Neural cell (in vitro differentiated cells): ENCODE measurements at regions not wholly inside any gene's neighbourhood (a gene's known extent, or its start where the extent isn't known, plus 50 kb on each side); places are given as distances from the start of the nearest gene placed in this dataset.

ENCODE experiments used
- H2AFZ ChIP-seq: fragments of 200-600, 300-800 bp; sonication (generic), shearing (Covaris generic); 2 replicates; pipeline ENCODE4 v1.6.0; 2014; ENCODE audit warnings: low read depth, mild to moderate bottlenecking, antibody characterized with exemption, low read length, moderate library complexity
- H3F3A ChIP-seq: fragments of 200-600 bp; shearing (Covaris generic); 2 replicates; pipeline ENCODE4 v1.6.1; 2016; ENCODE audit warnings: mild to moderate bottlenecking, moderate library complexity, mixed read lengths, antibody characterized with exemption, low read length; ENCODE audit not compliant: insufficient read depth, poor library complexity, severe bottlenecking
- H3K27ac ChIP-seq: fragments of 200-600, 300-800 bp; sonication (generic), shearing (Covaris generic); 2 replicates; pipeline ENCODE4 v1.5.1; 2014; ENCODE audit warnings: mild to moderate bottlenecking, low read length, moderate library complexity
- H3K27me3 ChIP-seq: fragments of 300-800, 200-600 bp; sonication (generic), shearing (Covaris generic); 2 replicates; pipeline ENCODE4 v1.6.0; 2014; ENCODE audit warnings: mild to moderate bottlenecking, low read depth, low read length, moderate library complexity; ENCODE audit not compliant: insufficient read depth
- H3K36me3 ChIP-seq: fragments of 300-800, 200-600 bp; sonication (generic), shearing (Covaris generic); 2 replicates; pipeline ENCODE4 v1.5.1; 2014; ENCODE audit warnings: mild to moderate bottlenecking, antibody characterized with exemption, low read length, moderate library complexity; ENCODE audit not compliant: insufficient read depth
- H3K4me2 ChIP-seq: fragments of 300-800, 200-600 bp; sonication (generic), shearing (Covaris generic); 2 replicates; pipeline ENCODE4 v1.6.0; 2014; ENCODE audit warnings: mild to moderate bottlenecking, low read length
- H3K4me3 ChIP-seq: fragments of 300-800, 200-600 bp; sonication (generic), shearing (Covaris generic); 2 replicates; pipeline ENCODE4 v1.5.1; 2014; ENCODE audit warnings: mild to moderate bottlenecking, low read length, moderate library complexity
- H3K79me2 ChIP-seq: fragments of 200-600 bp; shearing (Covaris generic); replicated peaks from 2 replicates; pipeline ENCODE4 v1.6.0; 2014; ENCODE audit warnings: mild to moderate bottlenecking, low read length, moderate library complexity; ENCODE audit not compliant: insufficient read depth
- H3K9ac ChIP-seq: fragments of 300-800, 200-600 bp; sonication (generic), shearing (Covaris generic); 2 replicates; pipeline ENCODE4 v1.6.1; 2016; ENCODE audit warnings: mild to moderate bottlenecking, low read length, mixed read lengths
- H3K9me2 ChIP-seq: fragments of 200-600 bp; shearing (Covaris generic); 2 replicates; pipeline ENCODE4 v1.6.1; 2016; ENCODE audit warnings: mild to moderate bottlenecking, low read length, mixed read lengths; ENCODE audit not compliant: insufficient read depth
- H3K9me3 ChIP-seq: fragments of 200-600, 300-800 bp; sonication (generic), shearing (Covaris generic); 2 replicates; pipeline ENCODE4 v1.6.1; 2016; ENCODE audit warnings: mild to moderate bottlenecking, mixed run types, low read length, moderate library complexity, mixed read lengths
- H4K20me1 ChIP-seq: fragments of 200-600 bp; shearing (Covaris generic); 2 replicates; pipeline ENCODE4 v1.6.1; 2016; ENCODE audit warnings: mild to moderate bottlenecking, mixed run types; ENCODE audit not compliant: insufficient read depth
- EP300 ChIP-seq: fragments of 450-650 bp; conservative IDR thresholded peaks from 2 replicates; pipeline ENCODE4 v1.6.1; 2014; ENCODE audit warnings: antibody characterized with exemption, mild to moderate bottlenecking, moderate library complexity; ENCODE audit not compliant: poor library complexity, severe bottlenecking
- EZH2 ChIP-seq: fragments of 200-600, 300-800 bp; shearing (Covaris generic), sonication (generic); IDR thresholded peaks from 2 replicates; pipeline ENCODE4 v1.6.1; 2014; ENCODE audit warnings: antibody characterized with exemption, low read length, borderline replicate concordance, mild to moderate bottlenecking; ENCODE audit not compliant: insufficient read depth, poor library complexity, severe bottlenecking
- MXI1 ChIP-seq: fragments of 450-650 bp; conservative IDR thresholded peaks from 2 replicates; pipeline ENCODE4 v1.6.1; 2014; ENCODE audit warnings: antibody characterized with exemption, mild to moderate bottlenecking; ENCODE audit not compliant: poor library complexity, severe bottlenecking
- POLR2AphosphoS5 ChIP-seq: IDR thresholded peaks from 2 replicates; pipeline ENCODE4 v1.6.1; 2012
- RAD21 ChIP-seq: fragments of 450-650 bp; conservative IDR thresholded peaks from 2 replicates; pipeline ENCODE4 v1.6.1; 2014; ENCODE audit warnings: antibody characterized with exemption, mild to moderate bottlenecking, moderate library complexity
- REST ChIP-seq: IDR thresholded peaks from 2 replicates; pipeline ENCODE4 v1.6.1; 2012; ENCODE audit warnings: borderline replicate concordance
- SMC3 ChIP-seq: fragments of 450-650 bp; conservative IDR thresholded peaks from 2 replicates; pipeline ENCODE4 v1.6.1; 2014; ENCODE audit warnings: antibody characterized with exemption, mild to moderate bottlenecking, moderate library complexity; ENCODE audit not compliant: poor library complexity
- TAF1 ChIP-seq: IDR thresholded peaks from 2 replicates; pipeline ENCODE4 v1.6.1; 2012; ENCODE audit warnings: low read depth
- TF ChIP-seq, protein P1 (sequence below): fragments of 450-650 bp; IDR thresholded peaks from 2 replicates; pipeline ENCODE4 v1.5.1; 2014; ENCODE audit warnings: antibody characterized with exemption, mild to moderate bottlenecking, moderate library complexity; ENCODE audit not compliant: poor library complexity, severe bottlenecking

GRCh38 chr6:97412511-97412910, 129.5 kb upstream of the MMS22L start:
- H3K4me2 ChIP-seq, result no peak overlapping the region
- TF ChIP-seq RAD21, result no peak
- TF ChIP-seq EP300, result no peak
- TF ChIP-seq TAF1, result no peak
- TF ChIP-seq POLR2AphosphoS5, result no peak
- TF ChIP-seq SMC3, result no peak
- TF ChIP-seq REST, result no peak
- TF ChIP-seq EZH2, result no peak
- no peak for TF ChIP-seq MXI1
- TF ChIP-seq, protein P1, sequence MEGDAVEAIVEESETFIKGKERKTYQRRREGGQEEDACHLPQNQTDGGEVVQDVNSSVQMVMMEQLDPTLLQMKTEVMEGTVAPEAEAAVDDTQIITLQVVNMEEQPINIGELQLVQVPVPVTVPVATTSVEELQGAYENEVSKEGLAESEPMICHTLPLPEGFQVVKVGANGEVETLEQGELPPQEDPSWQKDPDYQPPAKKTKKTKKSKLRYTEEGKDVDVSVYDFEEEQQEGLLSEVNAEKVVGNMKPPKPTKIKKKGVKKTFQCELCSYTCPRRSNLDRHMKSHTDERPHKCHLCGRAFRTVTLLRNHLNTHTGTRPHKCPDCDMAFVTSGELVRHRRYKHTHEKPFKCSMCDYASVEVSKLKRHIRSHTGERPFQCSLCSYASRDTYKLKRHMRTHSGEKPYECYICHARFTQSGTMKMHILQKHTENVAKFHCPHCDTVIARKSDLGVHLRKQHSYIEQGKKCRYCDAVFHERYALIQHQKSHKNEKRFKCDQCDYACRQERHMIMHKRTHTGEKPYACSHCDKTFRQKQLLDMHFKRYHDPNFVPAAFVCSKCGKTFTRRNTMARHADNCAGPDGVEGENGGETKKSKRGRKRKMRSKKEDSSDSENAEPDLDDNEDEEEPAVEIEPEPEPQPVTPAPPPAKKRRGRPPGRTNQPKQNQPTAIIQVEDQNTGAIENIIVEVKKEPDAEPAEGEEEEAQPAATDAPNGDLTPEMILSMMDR, result no peak

DNA sequence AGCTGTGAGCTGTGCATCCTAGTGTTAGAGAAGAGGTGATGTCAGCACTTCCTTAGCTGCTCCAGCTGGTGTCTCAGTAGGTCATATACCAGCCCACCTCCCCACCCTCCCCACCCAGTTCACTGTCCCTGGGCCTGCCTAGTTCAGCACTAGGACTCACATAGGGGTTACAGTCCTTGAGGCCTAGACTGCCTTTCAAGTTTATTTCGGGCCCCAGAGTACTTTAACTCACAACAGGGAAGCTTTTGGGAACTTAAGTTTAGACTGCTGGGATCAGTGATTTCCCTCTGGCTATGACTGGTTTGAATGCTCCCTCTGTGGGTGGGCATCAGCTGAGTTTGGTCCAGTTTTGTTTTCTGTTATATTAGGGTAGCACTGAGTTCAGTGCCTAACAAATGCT, 139.2 kb upstream of the MMS22L start:
- Histone ChIP-seq H3K79me2 (no peaks in the 10 kb centered on the region), H3F3A (no peaks in the 10 kb centered on the region), H3K4me2 (no peak overlapping the region), H3K4me3 (no peak overlapping the region), H3K27ac (no peak overlapping the region), H4K20me1 (no peaks in the 10 kb centered on the region), H3K9me3 (no peaks in the 10 kb centered on the region), H2AFZ (no peak overlapping the region), H3K9ac (no peak overlapping the region), H3K9me2 (no peaks in the 10 kb centered on the region), H3K27me3 (no peaks in the 10 kb centered on the region), H3K36me3 (no peaks in the 10 kb centered on the region)
- no peak for TF ChIP-seq SMC3
- TF ChIP-seq EP300, result no peak

More at GRCh38 chr6:97412511-97412910, 129.5 kb upstream of the MMS22L start:
- Histone ChIP-seq H3K9me2 (no peaks in the 10 kb centered on the region), H3K36me3 (no peaks in the 10 kb centered on the region), H3K9me3 (no peaks in the 10 kb centered on the region), H3K27ac (no peak overlapping the region), H3K4me3 (no peak overlapping the region), H3K79me2 (no peaks in the 10 kb centered on the region), H2AFZ (no peak overlapping the region), H3F3A (no peaks in the 10 kb centered on the region), H3K9ac (no peak overlapping the region), H3K27me3 (no peaks in the 10 kb centered on the region), H4K20me1 (no peaks in the 10 kb centered on the region)

DNA sequence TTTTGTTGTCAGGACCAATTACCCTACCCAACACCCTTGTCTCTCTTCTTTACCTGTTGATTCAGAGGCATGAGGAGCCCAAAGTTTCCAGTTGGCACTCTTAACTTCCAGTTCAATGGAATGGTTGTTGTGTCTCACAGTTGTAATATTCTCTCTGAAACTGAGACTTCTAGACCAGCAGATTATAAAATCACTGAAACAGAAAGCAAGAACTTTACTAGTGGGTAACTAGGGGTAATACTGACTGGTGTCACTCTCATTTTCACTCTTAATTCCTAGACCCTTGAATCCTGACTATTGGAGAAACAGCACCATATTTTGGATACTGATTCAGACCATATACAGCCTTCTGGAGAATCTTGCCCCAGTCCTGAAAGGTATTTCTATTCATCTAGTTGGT, 140.2 kb upstream of the MMS22L start:
- Histone ChIP-seq H3K27ac (no peak overlapping the region), H3K4me2 (no peak overlapping the region), H3K9me2 (no peaks in the 10 kb centered on the region), H3K79me2 (no peaks in the 10 kb centered on the region), H3K27me3 (no peaks in the 10 kb centered on the region), H2AFZ (no peak overlapping the region), H3K9ac (no peak overlapping the region), H4K20me1 (no peaks in the 10 kb centered on the region), H3K36me3 (no peaks in the 10 kb centered on the region), H3F3A (no peaks in the 10 kb centered on the region), H3K4me3 (no peak overlapping the region), H3K9me3 (no peaks in the 10 kb centered on the region)
- TF ChIP-seq POLR2AphosphoS5 (no peak), MXI1 (no peak), RAD21 (no peak), TAF1 (no peak), EP300 (no peak), EZH2 (no peak), REST (no peak), SMC3 (no peak)
- TF ChIP-seq, protein P1, result no peak
